ENCODE measurements at regions not wholly inside any gene's neighbourhood (a gene's known extent, or its start where the extent isn't known, plus 50 kb on each side); places are given as distances from the start of the nearest gene placed in this dataset.

- H3K4me3 Mint-ChIP-seq (ENCODE audit: unreplicated experiment) = no peak overlapping the region
- no peak overlapping the region for H3K27ac Mint-ChIP-seq (ENCODE audit: unreplicated experiment)
- peaks cover 3% of the 10 kb centered on the region for H3K9me3 Mint-ChIP-seq (ENCODE audit: unreplicated experiment)
- no peaks in the 10 kb centered on the region for H3K27me3 Mint-ChIP-seq (ENCODE audit: unreplicated experiment)
- no peak for TF ChIP-seq CTCF (IDR thresholded peaks at IDR 0.05)
- no peak for DNase-seq (ENCODE audit: extremely low spot score, unreplicated experiment)
- no peaks in the 10 kb centered on the region for H3K36me3 Mint-ChIP-seq (ENCODE audit: unreplicated experiment)
- peaks cover 9% of the 10 kb centered on the region for H3K4me1 Mint-ChIP-seq (ENCODE audit: unreplicated experiment)
These were observed 527.0 kb upstream of the TUSC1 start for GRCh38 chr9:26205261-26205660.

DNA sequence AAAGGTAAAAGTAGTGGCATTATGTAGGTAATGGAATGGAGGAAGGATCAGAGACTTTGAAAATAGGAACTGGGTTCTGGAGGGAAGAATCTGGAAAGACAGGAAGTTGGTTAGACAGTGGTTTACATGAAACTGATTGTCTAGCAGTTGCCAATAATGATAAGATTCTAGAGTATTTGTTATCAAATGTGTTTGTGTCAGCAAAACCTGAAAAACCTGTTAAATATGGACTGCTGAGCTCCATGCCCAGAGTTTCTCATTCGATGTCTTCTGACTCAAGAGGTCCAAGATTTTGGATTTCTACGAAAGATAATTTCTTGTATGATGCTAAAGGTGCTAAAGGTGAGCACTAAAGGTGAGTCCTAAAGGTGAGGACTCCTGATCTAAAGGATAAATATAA lies 515.0 kb upstream of the TUSC1 start:
- Mint-ChIP-seq H3K4me1 (ENCODE audit: unreplicated experiment) (no peaks in the 10 kb centered on the region), H3K27me3 (ENCODE audit: unreplicated experiment) (no peaks in the 10 kb centered on the region), H3K27ac (ENCODE audit: unreplicated experiment) (no peak overlapping the region), H3K36me3 (ENCODE audit: unreplicated experiment) (peaks cover 4% of the 10 kb centered on the region), H3K4me3 (ENCODE audit: unreplicated experiment) (no peak overlapping the region), H3K9me3 (ENCODE audit: unreplicated experiment) (peaks cover 26% of the 10 kb centered on the region)
- TF ChIP-seq CTCF (IDR thresholded peaks at IDR 0.05) = no peak
- no peak for DNase-seq (ENCODE audit: extremely low spot score, unreplicated experiment)

DNA sequence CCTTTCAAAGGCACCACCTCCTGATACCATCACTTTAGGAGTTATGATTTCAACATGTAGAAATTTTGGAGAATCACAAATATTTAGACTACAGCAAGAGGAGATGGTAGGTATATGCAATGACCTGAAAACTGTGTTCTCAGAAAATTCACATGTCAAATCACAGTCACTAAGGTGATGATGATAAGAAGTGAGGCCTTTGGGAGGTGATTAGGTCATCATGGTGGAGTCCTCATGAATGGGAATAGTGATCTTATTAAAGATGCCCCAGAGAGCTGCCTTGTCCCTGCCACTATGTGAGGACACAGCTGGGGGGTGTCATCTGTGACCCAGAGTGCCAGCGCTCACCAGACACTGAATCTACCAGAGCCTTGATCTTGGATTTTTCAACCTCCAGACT lies 513.5 kb upstream of the TUSC1 start:
- TF ChIP-seq CTCF (IDR thresholded peaks at IDR 0.05) = no peak
- H3K36me3 Mint-ChIP-seq (ENCODE audit: unreplicated experiment) = peaks cover 4% of the 10 kb centered on the region
- H3K27ac Mint-ChIP-seq (ENCODE audit: unreplicated experiment) = no peak overlapping the region
- DNase-seq (ENCODE audit: extremely low spot score, unreplicated experiment) = no peak
- no peaks in the 10 kb centered on the region for H3K4me1 Mint-ChIP-seq (ENCODE audit: unreplicated experiment)
- H3K27me3 Mint-ChIP-seq (ENCODE audit: unreplicated experiment) = no peaks in the 10 kb centered on the region
- no peak overlapping the region for H3K4me3 Mint-ChIP-seq (ENCODE audit: unreplicated experiment)
- peaks cover 25% of the 10 kb centered on the region for H3K9me3 Mint-ChIP-seq (ENCODE audit: unreplicated experiment)

DNA sequence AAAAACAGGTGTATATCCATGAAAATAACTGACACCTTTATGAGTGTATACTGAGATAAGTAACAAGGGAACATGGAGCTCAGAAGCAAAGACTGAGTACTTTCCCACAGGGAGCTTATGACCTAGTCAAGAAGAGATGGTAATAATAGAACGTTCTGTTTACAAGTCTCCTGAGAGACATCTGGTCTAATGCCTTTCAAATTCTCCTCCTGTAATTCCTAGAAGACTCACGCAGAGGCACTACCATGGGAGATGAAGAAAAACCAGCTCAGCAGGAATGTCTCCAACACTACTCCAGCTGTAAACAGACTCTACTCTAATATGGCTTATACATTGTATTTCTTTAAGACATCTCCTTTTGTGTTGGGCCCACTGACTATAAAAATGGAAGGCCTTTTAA lies 503.6 kb upstream of the TUSC1 start:
- TF ChIP-seq CTCF (IDR thresholded peaks at IDR 0.05) = no peak
- H3K4me1 Mint-ChIP-seq (ENCODE audit: unreplicated experiment) = peaks cover 3% of the 10 kb centered on the region
- H3K4me3 Mint-ChIP-seq (ENCODE audit: unreplicated experiment) = no peak overlapping the region
- DNase-seq (ENCODE audit: extremely low spot score, unreplicated experiment) = no peak
- H3K36me3 Mint-ChIP-seq (ENCODE audit: unreplicated experiment) = no peaks in the 10 kb centered on the region
- H3K27me3 Mint-ChIP-seq (ENCODE audit: unreplicated experiment) = no peaks in the 10 kb centered on the region
- H3K27ac Mint-ChIP-seq (ENCODE audit: unreplicated experiment) = no peak overlapping the region
- peaks cover under 1% of the 10 kb centered on the region for H3K9me3 Mint-ChIP-seq (ENCODE audit: unreplicated experiment)

- TF ChIP-seq CTCF (IDR thresholded peaks at IDR 0.05) = no peak
- H3K9me3 Mint-ChIP-seq (ENCODE audit: unreplicated experiment) = no peaks in the 10 kb centered on the region
- no peaks in the 10 kb centered on the region for H3K36me3 Mint-ChIP-seq (ENCODE audit: unreplicated experiment)
- peaks cover 26% of the 10 kb centered on the region for H3K4me1 Mint-ChIP-seq (ENCODE audit: unreplicated experiment)
- H3K27me3 Mint-ChIP-seq (ENCODE audit: unreplicated experiment) = no peaks in the 10 kb centered on the region
- no peak overlapping the region for H3K27ac Mint-ChIP-seq (ENCODE audit: unreplicated experiment)
- H3K4me3 Mint-ChIP-seq (ENCODE audit: unreplicated experiment) = no peak overlapping the region
- DNase-seq (ENCODE audit: extremely low spot score, unreplicated experiment) = no peak
These were observed 498.4 kb upstream of the TUSC1 start for GRCh38 chr9:26176628-26177027.

Measured in osteocyte (in vitro differentiated cells).